DOHH2 (cell line): ENCODE measurements at regions not wholly inside any gene's neighbourhood (a gene's known extent, or its start where the extent isn't known, plus 50 kb on each side); places are given as distances from the start of the nearest gene placed in this dataset.

Source experiments
- H3F3A ChIP-seq: fragments of 200-600 bp; sonication (generic), shearing (Covaris generic); 2 replicates; pipeline ENCODE4 v1.6.0; 2016; ENCODE audit warnings: antibody characterized with exemption, mild to moderate bottlenecking; ENCODE audit not compliant: control insufficient read depth, insufficient read depth
- H3K27ac ChIP-seq: fragments of 200-600 bp; sonication (generic); 2 replicates; pipeline ENCODE4 v1.5.1; 2014; ENCODE audit warnings: low read depth, mild to moderate bottlenecking, low read length, moderate library complexity
- H3K27me3 ChIP-seq: fragments of 200-600 bp; sonication (generic); 2 replicates; pipeline ENCODE4 v1.6.1; 2014; ENCODE audit warnings: mild to moderate bottlenecking, low read length, mixed read lengths; ENCODE audit not compliant: control insufficient read depth
- H3K36me3 ChIP-seq: fragments of 200-600 bp; sonication (generic); 2 replicates; pipeline ENCODE4 v1.6.1; 2014; ENCODE audit warnings: mild to moderate bottlenecking, low read length, moderate library complexity, mixed read lengths; ENCODE audit not compliant: control insufficient read depth
- H3K4me1 ChIP-seq: fragments of 200-600 bp; sonication (generic); 2 replicates; pipeline ENCODE4 v1.6.1; 2014; ENCODE audit warnings: mild to moderate bottlenecking, low read length, mixed read lengths; ENCODE audit not compliant: control insufficient read depth
- H3K4me2 ChIP-seq: fragments of 200-600 bp; sonication (generic); 2 replicates; pipeline ENCODE4 v1.6.0; 2014; ENCODE audit warnings: mild to moderate bottlenecking, low read length, moderate library complexity
- H3K4me3 ChIP-seq: fragments of 200-600 bp; sonication (generic); 2 replicates; pipeline ENCODE4 v1.5.1; 2014; ENCODE audit warnings: mild to moderate bottlenecking, low read length, mixed read lengths
- H3K79me2 ChIP-seq: fragments of 200-600 bp; sonication (generic); 2 replicates; pipeline ENCODE4 v1.6.1; 2014; ENCODE audit warnings: mild to moderate bottlenecking, low read length, mixed read lengths; ENCODE audit not compliant: control insufficient read depth
- H3K9me2 ChIP-seq: fragments of 200-600 bp; sonication (generic); replicated peaks from 2 replicates; pipeline ENCODE4 v1.6.1; 2014; ENCODE audit warnings: mild to moderate bottlenecking, low read length, mixed read lengths; ENCODE audit not compliant: control insufficient read depth
- H3K9me3 ChIP-seq: fragments of 200-600 bp; sonication (generic); 2 replicates; pipeline ENCODE4 v1.6.1; 2014; ENCODE audit warnings: antibody characterized with exemption, low read length, mixed read lengths; ENCODE audit not compliant: control insufficient read depth, insufficient read depth
- H4K20me1 ChIP-seq: fragments of 200-600 bp; sonication (generic); 2 replicates; pipeline ENCODE4 v1.6.0; 2014; ENCODE audit warnings: low read depth, mild to moderate bottlenecking, antibody characterized with exemption, low read length, moderate library complexity; ENCODE audit not compliant: control insufficient read depth, insufficient read depth
- CTCF ChIP-seq: fragments of 200-600 bp; sonication (generic); IDR thresholded peaks from one replicate; pipeline ENCODE4 v1.5.1; 2014; ENCODE audit warnings: antibody characterized with exemption, mild to moderate bottlenecking, low read depth, low read length; ENCODE audit not compliant: poor library complexity, severe bottlenecking
- EZH2phosphoT487 ChIP-seq: fragments of 200-600 bp; sonication (generic); IDR thresholded peaks from 2 replicates; pipeline ENCODE4 v1.6.1; 2017; ENCODE audit warnings: borderline replicate concordance, mild to moderate bottlenecking, antibody characterized with exemption, low read length, moderate library complexity, mixed read lengths

GRCh38 chr2:15704788-15705115 is 113.1 kb downstream of the DDX1 start:
- no peaks in the 10 kb centered on the region for H3F3A ChIP-seq
- TF ChIP-seq EZH2phosphoT487 (no peak), CTCF (no peak)

GRCh38 chr2:15705310-15705709 is 113.6 kb downstream of the DDX1 start:
- Histone ChIP-seq H3K27me3 (no peaks in the 10 kb centered on the region), H3K4me3 (no peak overlapping the region), H3F3A (no peaks in the 10 kb centered on the region), H3K79me2 (no peaks in the 10 kb centered on the region), H3K36me3 (no peaks in the 10 kb centered on the region), H3K9me3 (no peaks in the 10 kb centered on the region), H3K27ac (no peak overlapping the region), H4K20me1 (no peaks in the 10 kb centered on the region), H3K4me1 (no peaks in the 10 kb centered on the region), H3K4me2 (no peak overlapping the region), H3K9me2 (no peaks in the 10 kb centered on the region)
- TF ChIP-seq EZH2phosphoT487 (no peak), CTCF (no peak)

More at GRCh38 chr2:15704788-15705115, 113.1 kb downstream of the DDX1 start:
- Histone ChIP-seq H3K27me3 (no peaks in the 10 kb centered on the region), H3K4me3 (no peak overlapping the region), H3K9me3 (no peaks in the 10 kb centered on the region), H3K9me2 (no peaks in the 10 kb centered on the region), H3K4me1 (no peaks in the 10 kb centered on the region), H3K36me3 (no peaks in the 10 kb centered on the region), H4K20me1 (no peaks in the 10 kb centered on the region), H3K4me2 (no peak overlapping the region), H3K79me2 (no peaks in the 10 kb centered on the region), H3K27ac (no peak overlapping the region)

- Histone ChIP-seq H3K9me3 (no peaks in the 10 kb centered on the region), H3K4me2 (no peak overlapping the region)
Measured at GRCh38 chr2:15705839-15706386, 114.2 kb downstream of the DDX1 start.

More at GRCh38 chr2:15705839-15706386, 114.2 kb downstream of the DDX1 start:
- no peaks in the 10 kb centered on the region for H3F3A ChIP-seq
- no peak overlapping the region for H3K4me3 ChIP-seq
- H4K20me1 ChIP-seq, result no peaks in the 10 kb centered on the region
- H3K79me2 ChIP-seq, result no peaks in the 10 kb centered on the region
- no peaks in the 10 kb centered on the region for H3K27me3 ChIP-seq
- no peak overlapping the region for H3K27ac ChIP-seq
- no peaks in the 10 kb centered on the region for H3K4me1 ChIP-seq
- TF ChIP-seq EZH2phosphoT487 (no peak), CTCF (no peak)
- H3K9me2 ChIP-seq, result no peaks in the 10 kb centered on the region
- H3K36me3 ChIP-seq, result no peaks in the 10 kb centered on the region
